H1 (cell line): ENCODE measurements at regions not wholly inside any gene's neighbourhood (a gene's known extent, or its start where the extent isn't known, plus 50 kb on each side); places are given as distances from the start of the nearest gene placed in this dataset.

ENCODE experiments used
- CTCF ChIA-PET: fragments of 300-600 bp; sonication (Branson Sonifier 250); formaldehyde crosslinking; loops from one replicate; lab custom pipeline; 2021; ENCODE audit not compliant: partially characterized antibody; lab: Charles Lee
- POLR2A ChIA-PET: fragments of 300-600 bp; sonication (Branson Sonifier 250); formaldehyde crosslinking; loops from one replicate; lab custom pipeline; 2021; ENCODE audit warnings: inconsistent platforms; ENCODE audit not compliant: partially characterized antibody; lab: Charles Lee
- DNase-seq, 2 experiments: peaks; one replicate each; pipeline versions ENCODE4 v3.0.0 to v3.0.0-alpha.2; 2010 to 2022; ENCODE audit warnings: low spot score in 2 of 2, low read depth in 1 of 2, mixed read lengths in 1 of 2
- FAIRE-seq: peaks from 2 replicates; lab custom pipeline; 2011; peaks lifted over from hg19 to GRCh38; lab: Jason Lieb, UNC
- H2AFZ ChIP-seq: 2 replicates; pipeline ENCODE4 v1.8.1; 2012; ENCODE audit warnings: low read length, inconsistent platforms
- H2AK5ac ChIP-seq: 2 replicates; pipeline ENCODE4 v1.6.1; 2013; ENCODE audit warnings: low read depth, low read length
- H2BK120ac ChIP-seq: replicated peaks from 2 replicates; pipeline ENCODE3; 2013; ENCODE audit warnings: low read depth, low read length, inconsistent platforms
- H2BK12ac ChIP-seq: 2 replicates; pipeline ENCODE4 v1.6.1; 2013; ENCODE audit warnings: low read depth, low read length
- H2BK15ac ChIP-seq: 2 replicates; pipeline ENCODE4 v1.6.1; 2013; ENCODE audit warnings: low read length
- H2BK20ac ChIP-seq: 2 replicates; pipeline ENCODE4 v1.6.1; 2013; ENCODE audit warnings: low read length
- H2BK5ac ChIP-seq: 2 replicates; pipeline ENCODE4 v1.6.1; 2013; ENCODE audit warnings: low read depth, low read length
- H3K14ac ChIP-seq: 2 replicates; pipeline ENCODE4 v1.6.1; 2013; ENCODE audit warnings: inconsistent platforms; ENCODE audit not compliant: insufficient read length
- H3K18ac ChIP-seq: 2 replicates; pipeline ENCODE4 v1.6.1; 2013; ENCODE audit warnings: low read length; ENCODE audit errors: extremely low read depth
- H3K23ac ChIP-seq: 2 replicates; pipeline ENCODE4 v1.6.1; 2013; ENCODE audit warnings: inconsistent platforms; ENCODE audit not compliant: insufficient read length
- H3K23me2 ChIP-seq: 2 replicates; pipeline ENCODE4 v1.6.1; 2013; ENCODE audit warnings: low read depth, low read length
- H3K27ac ChIP-seq: 2 replicates; pipeline ENCODE4 v1.6.1; 2011; ENCODE audit warnings: low read depth, low read length, inconsistent platforms
- H3K27me3 ChIP-seq, 4 experiments: replicated peaks in 1 of 4; 1 replicate in 1 of 4; 2 replicates in 3 of 4; pipeline versions ENCODE4 v1.6.1 to v1.8.1; 2011 to 2013; ENCODE audit warnings: low read length in 3 of 4, mild to moderate bottlenecking in 3 of 4, inconsistent platforms in 2 of 4, mixed read lengths in 2 of 4, moderate library complexity in 1 of 4; ENCODE audit not compliant: control insufficient read depth in 3 of 4, insufficient read depth in 3 of 4; ENCODE audit errors: extremely low read depth in 1 of 4
- H3K36me3 ChIP-seq, 4 experiments: 2 replicates each; pipeline versions ENCODE4 v1.6.1 to v1.8.1; 2011 to 2013; ENCODE audit warnings: mild to moderate bottlenecking in 4 of 4, low read length in 3 of 4, moderate library complexity in 2 of 4, control low read depth in 1 of 4, inconsistent platforms in 1 of 4; ENCODE audit not compliant: insufficient read depth in 4 of 4, control insufficient read depth in 2 of 4
- H3K4ac ChIP-seq: replicated peaks from 2 replicates; pipeline ENCODE3; 2013; ENCODE audit warnings: low read length, low read depth, mixed read lengths, inconsistent platforms; ENCODE audit not compliant: insufficient read length
- H3K4me1 ChIP-seq, 4 experiments: replicated peaks in 1 of 4; 1 replicate in 1 of 4; 2 replicates in 3 of 4; pipeline versions ENCODE4 v1.6.1 to v1.8.1; 2011 to 2013; ENCODE audit warnings: low read length in 3 of 4, inconsistent platforms in 2 of 4, mixed read lengths in 1 of 4; ENCODE audit not compliant: insufficient read depth in 4 of 4, control insufficient read depth in 3 of 4
- H3K4me2 ChIP-seq, 2 experiments: 2 replicates each; pipeline versions ENCODE4 v1.6.1 to v1.8.1; 2011 to 2013; ENCODE audit warnings: low read depth in 2 of 2, low read length in 2 of 2, control low read depth in 1 of 2, inconsistent platforms in 1 of 2, mild to moderate bottlenecking in 1 of 2; ENCODE audit not compliant: insufficient read depth in 1 of 2
- H3K4me3 ChIP-seq, 4 experiments: fragments of 200-600, 300-600 bp in 1 of 4; sonication (generic), shearing (Covaris generic), sonication (Bioruptor Twin) in 1 of 4; 2 replicates each; pipeline versions ENCODE4 v1.5.1 to v1.8.1; 2011 to 2016; ENCODE audit warnings: low read length in 4 of 4, low read depth in 3 of 4, control low read depth in 2 of 4, inconsistent platforms in 2 of 4, mild to moderate bottlenecking in 2 of 4, mixed read lengths in 1 of 4, moderate library complexity in 1 of 4; ENCODE audit not compliant: insufficient read depth in 2 of 4; ENCODE audit errors: extremely low read depth in 1 of 4
- H3K56ac ChIP-seq: replicated peaks from 2 replicates; pipeline ENCODE3; 2013; ENCODE audit warnings: low read depth, mild to moderate bottlenecking, mixed read lengths, low read length, inconsistent platforms; ENCODE audit not compliant: insufficient read length
- H3K79me1 ChIP-seq: 2 replicates; pipeline ENCODE4 v1.6.1; 2013; ENCODE audit warnings: low read depth, low read length, control low read depth
- H3K79me2 ChIP-seq, 2 experiments: 2 replicates each; pipeline versions ENCODE4 v1.6.1 to v1.8.1; 2012 to 2013; ENCODE audit warnings: low read length in 2 of 2, mild to moderate bottlenecking in 2 of 2, inconsistent platforms in 1 of 2; ENCODE audit not compliant: insufficient read depth in 2 of 2, control insufficient read depth in 1 of 2
- H3K9ac ChIP-seq, 4 experiments: replicated peaks in 1 of 4; 1 replicate in 1 of 4; 2 replicates in 3 of 4; pipeline versions ENCODE4 v1.6.1 to v1.8.1; 2011 to 2013; ENCODE audit warnings: low read depth in 3 of 4, low read length in 3 of 4, control low read depth in 2 of 4, mild to moderate bottlenecking in 2 of 4, moderate library complexity in 2 of 4, inconsistent platforms in 1 of 4; ENCODE audit errors: extremely low read depth in 1 of 4
- H3K9me3 ChIP-seq, 2 experiments: 2 replicates each; pipeline versions ENCODE4 v1.6.1 to v1.8.1; 2012 to 2013; ENCODE audit warnings: mild to moderate bottlenecking in 2 of 2, moderate library complexity in 2 of 2, control low read depth in 1 of 2, inconsistent platforms in 1 of 2, low read depth in 1 of 2, low read length in 1 of 2, mixed read lengths in 1 of 2; ENCODE audit not compliant: insufficient read depth in 2 of 2
- H4K20me1 ChIP-seq, 2 experiments: replicated peaks in 1 of 2; 2 replicates each; pipeline versions ENCODE3 to v1.8.1; 2011 to 2013; ENCODE audit warnings: inconsistent platforms in 2 of 2, low read length in 2 of 2, mild to moderate bottlenecking in 1 of 2; ENCODE audit not compliant: insufficient read depth in 2 of 2, control insufficient read depth in 1 of 2
- H4K5ac ChIP-seq: 2 replicates; pipeline ENCODE4 v1.6.1; 2013; ENCODE audit warnings: low read length, low read depth, mixed read lengths, inconsistent platforms; ENCODE audit not compliant: insufficient read length
- H4K8ac ChIP-seq: 2 replicates; pipeline ENCODE4 v1.8.0; 2013; ENCODE audit warnings: mild to moderate bottlenecking, moderate library complexity, low read length, inconsistent platforms; ENCODE audit not compliant: insufficient read depth; ENCODE audit errors: extremely low read depth
- H4K91ac ChIP-seq: replicated peaks from 2 replicates; pipeline ENCODE3; 2013; ENCODE audit warnings: low read length, mixed read lengths, inconsistent platforms; ENCODE audit not compliant: insufficient read length
- TAF1 ChIP-seq: IDR thresholded peaks from 2 replicates; pipeline ENCODE4 v1.6.1; 2011; ENCODE audit warnings: mild to moderate bottlenecking, low read depth, low read length
- WGBS, 2 experiments: shearing (Covaris generic) in 1 of 2; methylation state at CpG; one replicate each; pipeline versions ENCODE4 v1.1.6 to v1.1.7; 2013 to 2015; ENCODE audit warnings: low lambda C conversion rate in 2 of 2, mixed read lengths in 2 of 2, inconsistent platforms in 1 of 2, low coverage in 1 of 2, missing lambda C conversion rate in 1 of 2; ENCODE audit not compliant: insufficient replicate concordance in 2 of 2, insufficient coverage in 1 of 2, insufficient read length in 1 of 2; ENCODE audit errors: extremely low coverage in 1 of 2, missing lambda C conversion rate in 1 of 2; 5-methylcytosine and 5-hydroxymethylcytosine counted together

DNA sequence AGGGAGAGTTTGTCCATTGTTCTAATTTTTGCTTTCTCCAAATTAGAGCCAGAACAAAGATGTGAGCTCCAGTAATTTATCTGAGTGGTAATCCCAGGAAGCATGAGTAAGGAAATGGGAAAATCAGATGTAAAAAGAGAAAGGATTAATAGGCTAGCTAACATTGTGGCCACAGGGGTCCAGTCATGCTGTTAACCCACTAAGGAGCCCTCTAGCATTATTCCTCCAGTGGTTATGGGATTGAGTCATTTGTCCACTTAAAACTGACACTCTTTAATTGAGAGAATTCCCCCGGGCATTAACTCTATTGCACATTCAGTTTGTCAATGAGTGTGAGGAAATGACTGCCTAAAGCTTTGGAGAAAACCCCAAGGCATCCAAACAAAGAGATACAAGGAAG lies 700.3 kb upstream of the TYRP1 start:
- no peak overlapping the region for H2BK15ac ChIP-seq
- no peaks in the 10 kb centered on the region for H3K36me3 ChIP-seq
- no peak overlapping the region for H4K8ac ChIP-seq
- no peak overlapping the region for H3K56ac ChIP-seq
- no peak overlapping the region for H3K4me2 ChIP-seq
- POLR2A ChIA-PET: no interaction called here
- H3K23ac ChIP-seq: no peak overlapping the region
- no peak overlapping the region for H3K9ac ChIP-seq
- H3K4ac ChIP-seq: no peak overlapping the region
- CTCF ChIA-PET: interaction anchor here (0.6 to 0.7 kb wide), 3 partner anchors 152 to 521 kb away, joined by 3 to 4 read pairs (median 3); no protein-coding TSS in a partner anchor
- no peaks in the 10 kb centered on the region for H3K9me3 ChIP-seq
- H3K23me2 ChIP-seq: no peaks in the 10 kb centered on the region
- H3K4me1 ChIP-seq: no peaks in the 10 kb centered on the region; a peak in 1 of 7 replicates
- no peak overlapping the region for H3K27ac ChIP-seq
- FAIRE-seq (no peak), DNase-seq (no peak)
- no peak overlapping the region for H4K5ac ChIP-seq
- 89% methylated on average over 1 of the region's 1 CpG; no CpG with 5 or more reads in 1 of the 2 experiments for WGBS, 2 experiments
- H2AFZ ChIP-seq: no peak overlapping the region
- H2BK120ac ChIP-seq: no peak overlapping the region
- no peaks in the 10 kb centered on the region for H3K27me3 ChIP-seq
- no peak overlapping the region for H3K4me3 ChIP-seq
- H4K20me1 ChIP-seq: no peaks in the 10 kb centered on the region
- no peak overlapping the region for H3K18ac ChIP-seq
- H3K14ac ChIP-seq: no peak overlapping the region
- H2BK12ac ChIP-seq: no peak overlapping the region
- no peaks in the 10 kb centered on the region for H3K79me2 ChIP-seq
- H2BK20ac ChIP-seq: no peak overlapping the region
- no peak overlapping the region for H2BK5ac ChIP-seq
- no peak overlapping the region for H4K91ac ChIP-seq
- H2AK5ac ChIP-seq: no peak overlapping the region
- TF ChIP-seq TAF1: no peak
- H3K79me1 ChIP-seq: no peaks in the 10 kb centered on the region
